ENCODE measurements at regions not wholly inside any gene's neighbourhood (a gene's known extent, or its start where the extent isn't known, plus 50 kb on each side); places are given as distances from the start of the nearest gene placed in this dataset.

DNA sequence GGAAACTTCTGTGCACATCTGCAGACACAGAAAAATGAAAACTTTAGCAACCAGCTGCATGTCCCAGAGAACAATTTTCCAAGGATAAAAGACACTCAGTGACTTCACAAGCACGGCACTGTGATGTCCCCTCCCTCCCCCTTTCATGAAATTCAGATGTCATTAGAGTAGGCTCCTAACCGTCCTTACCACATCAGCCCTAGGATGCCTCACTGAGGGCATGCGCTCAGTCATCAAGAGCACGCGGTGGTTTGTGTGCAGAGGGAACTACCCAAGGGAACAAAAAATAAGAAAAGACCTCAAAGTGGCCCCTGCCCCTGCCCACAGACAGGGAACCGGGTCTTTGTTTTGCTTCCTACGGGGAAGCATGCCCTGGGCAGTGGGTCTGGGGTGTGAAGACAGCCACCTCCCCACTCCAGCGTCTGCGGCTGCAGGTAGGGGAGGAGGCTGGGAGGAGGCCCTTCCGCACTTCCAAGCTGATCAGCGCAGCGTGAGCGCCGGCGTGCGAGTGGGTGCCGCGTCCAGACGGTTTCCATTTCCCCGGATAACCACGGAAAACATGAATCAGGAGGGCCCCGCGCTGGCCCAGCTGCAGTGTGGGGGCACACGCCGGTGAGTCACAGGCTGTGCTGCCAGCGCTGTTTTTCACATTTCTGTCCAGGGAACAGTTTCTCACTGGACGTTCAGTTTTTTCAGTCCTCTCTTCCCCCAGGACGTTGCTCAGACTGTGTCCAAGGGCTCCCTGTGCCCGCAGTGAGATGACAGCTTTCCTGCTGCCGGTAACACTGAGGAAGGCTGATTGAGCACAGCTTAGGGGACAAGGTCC lies 70.6 kb downstream of the COPS8 start:
- TF ChIP-seq, protein P1, sequence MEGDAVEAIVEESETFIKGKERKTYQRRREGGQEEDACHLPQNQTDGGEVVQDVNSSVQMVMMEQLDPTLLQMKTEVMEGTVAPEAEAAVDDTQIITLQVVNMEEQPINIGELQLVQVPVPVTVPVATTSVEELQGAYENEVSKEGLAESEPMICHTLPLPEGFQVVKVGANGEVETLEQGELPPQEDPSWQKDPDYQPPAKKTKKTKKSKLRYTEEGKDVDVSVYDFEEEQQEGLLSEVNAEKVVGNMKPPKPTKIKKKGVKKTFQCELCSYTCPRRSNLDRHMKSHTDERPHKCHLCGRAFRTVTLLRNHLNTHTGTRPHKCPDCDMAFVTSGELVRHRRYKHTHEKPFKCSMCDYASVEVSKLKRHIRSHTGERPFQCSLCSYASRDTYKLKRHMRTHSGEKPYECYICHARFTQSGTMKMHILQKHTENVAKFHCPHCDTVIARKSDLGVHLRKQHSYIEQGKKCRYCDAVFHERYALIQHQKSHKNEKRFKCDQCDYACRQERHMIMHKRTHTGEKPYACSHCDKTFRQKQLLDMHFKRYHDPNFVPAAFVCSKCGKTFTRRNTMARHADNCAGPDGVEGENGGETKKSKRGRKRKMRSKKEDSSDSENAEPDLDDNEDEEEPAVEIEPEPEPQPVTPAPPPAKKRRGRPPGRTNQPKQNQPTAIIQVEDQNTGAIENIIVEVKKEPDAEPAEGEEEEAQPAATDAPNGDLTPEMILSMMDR (conservative IDR thresholded peaks at IDR 0.05): no peak
- no peak for TF ChIP-seq EZH2 (IDR thresholded peaks at IDR 0.05; ENCODE audit: low read depth)
- Histone ChIP-seq H3K9me3 (ENCODE audit: insufficient read depth, low read depth) (no peaks in the 10 kb centered on the region), H3K9me2 (ENCODE audit: insufficient read depth) (no peaks in the 10 kb centered on the region), H3K4me1 (replicated peaks; ENCODE audit: insufficient read depth) (no peaks in the 10 kb centered on the region), H3K27ac (no peak overlapping the region), H3K4me3 (no peak overlapping the region), H3K4me2 (no peak overlapping the region), H3K36me3 (ENCODE audit: low read depth) (no peaks in the 10 kb centered on the region), H3F3A (ENCODE audit: insufficient read depth, low read depth) (no peaks in the 10 kb centered on the region), H3K79me2 (ENCODE audit: low read depth) (no peaks in the 10 kb centered on the region), H3K27me3 (ENCODE audit: insufficient read depth, low read depth) (no peaks in the 10 kb centered on the region), H2AFZ (no peak overlapping the region), H4K20me1 (ENCODE audit: insufficient read depth) (no peaks in the 10 kb centered on the region)
- BruUV-seq (replicated peaks): no TSS peak
- no peak for DNase-seq
- ChIA-PET POLR2A (ENCODE audit: unreplicated experiment) (no interaction called here), CTCF (interaction anchor here (0.6 to 1.2 kb wide), 2 partner anchors 255 to 1283 kb away, joined by 3 to 4 read pairs; no protein-coding TSS in a partner anchor)
- intact Hi-C loops (cut with micrococcal nuclease; ENCODE audit: unreplicated experiment): loop anchor here (10.0 kb wide), 1 partner anchor 619 kb away; no protein-coding TSS in a partner anchor

DNA sequence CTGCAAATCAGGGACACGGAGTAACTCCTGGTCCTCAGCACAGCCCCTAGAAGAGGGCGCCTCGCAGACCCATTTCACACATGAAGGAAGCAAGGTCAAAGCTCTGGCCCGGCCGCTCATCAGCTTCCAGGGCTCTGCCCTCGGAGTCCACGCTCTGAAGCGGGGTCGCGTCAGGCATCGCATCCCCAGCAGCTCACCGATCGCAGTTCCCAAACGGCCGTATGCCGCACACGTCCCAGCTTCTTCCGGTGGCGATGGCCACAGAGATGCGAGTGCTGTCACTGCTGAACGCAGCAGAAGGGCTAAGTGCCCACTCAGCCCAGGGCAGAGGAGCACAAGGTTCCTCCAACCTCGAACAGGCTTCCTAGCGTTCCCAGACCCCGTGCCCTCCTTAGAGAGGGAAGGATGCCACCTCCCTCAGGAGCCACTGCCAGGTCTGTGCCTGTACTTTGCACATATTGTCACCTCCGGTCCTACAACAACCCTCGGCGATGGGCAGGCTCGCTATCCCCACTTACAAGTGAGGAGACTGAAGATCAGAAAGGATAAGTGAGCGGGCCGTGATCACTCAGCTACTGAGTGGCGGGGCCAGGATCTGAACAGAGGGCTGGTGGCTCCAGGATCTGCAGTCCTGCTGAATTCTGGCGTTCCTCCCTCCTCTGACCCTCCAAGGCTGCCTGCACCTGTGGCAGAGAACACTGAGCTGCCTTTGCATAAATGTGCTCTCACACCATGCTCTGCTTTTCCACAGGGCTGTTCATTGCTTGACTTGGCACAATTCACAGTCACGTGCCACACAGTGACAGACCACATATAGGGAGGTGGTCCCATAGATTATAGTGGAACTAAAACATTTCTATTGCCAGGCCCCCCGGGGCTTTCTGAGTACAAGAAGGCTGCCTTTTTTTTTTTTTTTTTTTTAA lies 71.4 kb downstream of the COPS8 start:
- Histone ChIP-seq H3K27me3 (ENCODE audit: insufficient read depth, low read depth) (no peaks in the 10 kb centered on the region), H4K20me1 (ENCODE audit: insufficient read depth) (no peaks in the 10 kb centered on the region), H3K27ac (no peak overlapping the region), H3K9me2 (ENCODE audit: insufficient read depth) (no peaks in the 10 kb centered on the region), H2AFZ (no peak overlapping the region), H3K4me2 (no peak overlapping the region), H3K4me3 (no peak overlapping the region), H3F3A (ENCODE audit: insufficient read depth, low read depth) (no peaks in the 10 kb centered on the region), H3K36me3 (ENCODE audit: low read depth) (no peaks in the 10 kb centered on the region), H3K79me2 (ENCODE audit: low read depth) (no peaks in the 10 kb centered on the region), H3K9me3 (ENCODE audit: insufficient read depth, low read depth) (no peaks in the 10 kb centered on the region), H3K4me1 (replicated peaks; ENCODE audit: insufficient read depth) (no peaks in the 10 kb centered on the region)
- DNase-seq: no peak
- intact Hi-C loops (cut with micrococcal nuclease; ENCODE audit: unreplicated experiment): loop anchor here (10.0 kb wide), 1 partner anchor 618 kb away; no protein-coding TSS in a partner anchor
- TF ChIP-seq, protein P1 (conservative IDR thresholded peaks at IDR 0.05): no peak
- TF ChIP-seq EZH2 (IDR thresholded peaks at IDR 0.05; ENCODE audit: low read depth): no peak
- BruUV-seq (replicated peaks): no TSS peak
- CTCF ChIA-PET: interaction anchor here (0.6 to 1.2 kb wide), 2 partner anchors 254 to 1282 kb away, joined by 3 to 4 read pairs; no protein-coding TSS in a partner anchor
- POLR2A ChIA-PET (ENCODE audit: unreplicated experiment): no interaction called here

DNA sequence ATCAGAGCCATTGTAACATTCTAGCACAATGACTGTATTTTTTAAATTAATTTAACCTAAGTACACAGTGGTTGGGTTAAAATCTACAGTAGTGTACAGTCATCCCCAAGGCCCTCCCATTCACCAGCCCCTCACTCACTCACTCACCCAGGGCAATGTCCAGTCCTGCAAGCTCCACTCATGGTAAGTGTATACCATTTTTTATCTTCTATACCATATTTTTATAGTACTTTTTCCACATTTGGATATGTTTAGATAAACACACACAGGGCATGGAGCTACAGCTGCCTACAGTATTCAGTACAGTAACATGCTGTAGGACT lies 72.1 kb downstream of the COPS8 start:
- H4K20me1 ChIP-seq (ENCODE audit: insufficient read depth): no peaks in the 10 kb centered on the region
- ChIA-PET POLR2A (ENCODE audit: unreplicated experiment) (no interaction called here), CTCF (no interaction called here)
- H3K27ac ChIP-seq: no peak overlapping the region
- TF ChIP-seq, protein P1 (conservative IDR thresholded peaks at IDR 0.05): no peak
- no peak for TF ChIP-seq EZH2 (IDR thresholded peaks at IDR 0.05; ENCODE audit: low read depth)
- no peak overlapping the region for H3K4me3 ChIP-seq
- no peaks in the 10 kb centered on the region for H3K9me3 ChIP-seq (ENCODE audit: insufficient read depth, low read depth)
- intact Hi-C loops (cut with micrococcal nuclease; ENCODE audit: unreplicated experiment): loop anchor here (10.0 kb wide), 1 partner anchor 617 kb away; no protein-coding TSS in a partner anchor
- H3K27me3 ChIP-seq (ENCODE audit: insufficient read depth, low read depth): no peaks in the 10 kb centered on the region
- H3K36me3 ChIP-seq (ENCODE audit: low read depth): no peaks in the 10 kb centered on the region
- H3K4me1 ChIP-seq (replicated peaks; ENCODE audit: insufficient read depth): no peaks in the 10 kb centered on the region
- H3K9me2 ChIP-seq (ENCODE audit: insufficient read depth): no peaks in the 10 kb centered on the region
- H2AFZ ChIP-seq: no peak overlapping the region
- no peak for DNase-seq
- no peak overlapping the region for H3K4me2 ChIP-seq
- H3F3A ChIP-seq (ENCODE audit: insufficient read depth, low read depth): no peaks in the 10 kb centered on the region
- H3K79me2 ChIP-seq (ENCODE audit: low read depth): no peaks in the 10 kb centered on the region
- BruUV-seq (replicated peaks): no TSS peak
